Activated CD4-positive, alpha-beta T cell treated with anti-CD3 and anti-CD28 coated beads for 36 hours (primary cell): ENCODE measurements at regions not wholly inside any gene's neighbourhood (a gene's known extent, or its start where the extent isn't known, plus 50 kb on each side); places are given as distances from the start of the nearest gene placed in this dataset.
A peak's percentile ranks its signal among the peaks of the same experiment; 100 is the strongest.
"Not testable (repeated sequence)": the region's sequence is repeated elsewhere in the genome, so short reads cannot be mapped to it uniquely, and the experiment has no call there.

Experiments
- ATAC-seq: fragments of 200-7000 bp; cut with Tn5 transposase; one replicate; pipeline ENCODE4 v1.10.0; 2021; ENCODE audit warnings: mild to moderate bottlenecking, moderate library complexity
- CTCF ChIA-PET: fragments of 350-600 bp; sonication (Branson Sonifier 250); formaldehyde crosslinking; loops from one replicate; lab custom pipeline; 2021; ENCODE audit warnings: antibody characterized with exemption; lab: Charles Lee
- POLR2A ChIA-PET: fragments of 350-600 bp; sonication (Branson Sonifier 250); formaldehyde crosslinking; loops from one replicate; lab custom pipeline; 2021; ENCODE audit warnings: antibody characterized with exemption, inconsistent platforms; lab: Charles Lee
- DNase-seq: peaks from one replicate; pipeline ENCODE4 v3.0.0-alpha.2; 2020
- H3K27ac Mint-ChIP-seq: one replicate; pipeline ENCODE4 v1.8.0; 2021; ENCODE audit warnings: mixed read lengths
- H3K27me3 Mint-ChIP-seq: one replicate; pipeline ENCODE4 v1.8.0; 2021; ENCODE audit warnings: mixed read lengths
- H3K36me3 Mint-ChIP-seq: one replicate; pipeline ENCODE4 v1.8.0; 2021; ENCODE audit warnings: low read depth, mixed read lengths
- H3K4me1 Mint-ChIP-seq: one replicate; pipeline ENCODE4 v1.8.0; 2021; ENCODE audit warnings: mixed read lengths
- H3K4me3 Mint-ChIP-seq: one replicate; pipeline ENCODE4 v1.8.0; 2021; ENCODE audit warnings: mild to moderate bottlenecking, moderate library complexity, mixed read lengths
- H3K9me3 Mint-ChIP-seq: one replicate; pipeline ENCODE4 v1.8.0; 2021; ENCODE audit warnings: low read depth, mixed read lengths
- intact Hi-C, 2 experiments: fragments of 100-400 bp; cut with DNase I in 1 of 2; cut with micrococcal nuclease in 1 of 2; formaldehyde crosslinking; loops; one replicate each; pipeline versions ENCODE4 v1.14.2 to v1.15.1; 2022 to 2024; cut with DNase I, micrococcal nuclease

GRCh38 chr20:12528591-12529041 lies 480.2 kb upstream of the SPTLC3 start:
- CTCF ChIA-PET: interaction anchor here (0.5 kb wide), 1 partner anchor 1243 kb away, joined by 5 read pairs; no protein-coding TSS in a partner anchor
- POLR2A ChIA-PET: no interaction called here
- no peaks in the 10 kb centered on the region for H3K27me3 Mint-ChIP-seq
- DNase-seq (no peak), ATAC-seq (no peak)
- H3K4me3 Mint-ChIP-seq: no peak overlapping the region
- H3K4me1 Mint-ChIP-seq: no peaks in the 10 kb centered on the region
- intact Hi-C loops: no loop called here
- H3K36me3 Mint-ChIP-seq: no peaks in the 10 kb centered on the region
- peaks cover 11% of the 10 kb centered on the region for H3K9me3 Mint-ChIP-seq
- H3K27ac Mint-ChIP-seq: no peak overlapping the region

DNA sequence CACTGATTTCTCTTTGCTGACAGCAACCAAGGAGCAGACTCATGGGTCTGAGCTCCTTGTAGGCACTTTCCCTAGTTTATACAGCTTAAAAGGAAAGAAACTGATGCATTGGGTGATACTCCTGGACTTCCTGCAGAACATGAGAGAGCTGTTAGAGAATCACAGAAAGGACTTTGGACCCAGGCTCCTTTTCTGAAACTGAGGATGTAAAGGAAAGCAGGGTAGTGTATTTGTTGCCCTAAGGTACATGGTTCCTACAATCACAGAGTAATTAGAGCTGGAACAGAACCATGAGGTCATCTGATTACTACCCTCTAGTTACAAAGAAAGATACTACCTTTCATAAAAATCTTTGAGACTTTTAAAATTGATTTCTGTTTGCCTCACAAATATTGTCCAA lies 477.1 kb upstream of the SPTLC3 start:
- POLR2A ChIA-PET: no interaction called here
- Mint-ChIP-seq H3K36me3 (no peaks in the 10 kb centered on the region), H3K9me3 (peaks cover 3% of the 10 kb centered on the region), H3K4me1 (no peaks in the 10 kb centered on the region), H3K27ac (no peak overlapping the region), H3K4me3 (no peak overlapping the region), H3K27me3 (no peaks in the 10 kb centered on the region)
- intact Hi-C loops: no loop called here
- CTCF ChIA-PET: no interaction called here
- no peak for DNase-seq
- no peak for ATAC-seq

GRCh38 chr20:12535316-12535715 lies 473.5 kb upstream of the SPTLC3 start:
- POLR2A ChIA-PET: no interaction called here

DNA sequence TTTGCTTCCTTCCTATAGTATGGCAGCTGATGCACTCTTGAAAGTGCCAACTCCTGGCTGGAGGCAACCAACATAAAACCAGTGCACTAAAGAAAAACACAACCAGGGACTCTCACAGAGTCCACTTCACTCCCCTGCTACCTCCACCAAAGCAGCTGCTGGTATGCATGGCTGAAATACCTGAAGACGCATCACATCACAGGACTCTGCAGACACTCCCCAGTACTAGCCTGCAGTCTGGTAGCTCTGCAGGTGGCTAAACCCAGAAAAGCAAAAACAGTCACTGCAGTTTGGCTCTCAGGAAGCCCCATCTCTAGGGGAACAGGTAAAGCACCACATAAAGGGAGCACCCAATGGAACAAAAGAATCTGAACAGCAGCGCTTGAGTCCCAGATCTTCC lies 473.0 kb upstream of the SPTLC3 start:
- ChIA-PET CTCF (no interaction called here), POLR2A (no interaction called here)
- Mint-ChIP-seq H3K4me1 (no peaks in the 10 kb centered on the region), H3K9me3 (peaks cover 3% of the 10 kb centered on the region), H3K36me3 (no peaks in the 10 kb centered on the region), H3K27ac (no peak overlapping the region), H3K4me3 (no peak overlapping the region), H3K27me3 (no peaks in the 10 kb centered on the region)
- ATAC-seq: no peak
- intact Hi-C loops: no loop called here
- no peak for DNase-seq

More at GRCh38 chr20:12535316-12535715, 473.5 kb upstream of the SPTLC3 start:
- CTCF ChIA-PET: no interaction called here
- Mint-ChIP-seq H3K27ac (no peak overlapping the region), H3K27me3 (no peaks in the 10 kb centered on the region), H3K4me3 (no peak overlapping the region), H3K36me3 (no peaks in the 10 kb centered on the region), H3K9me3 (peaks cover 3% of the 10 kb centered on the region), H3K4me1 (no peaks in the 10 kb centered on the region)
- intact Hi-C loops: no loop called here
- ATAC-seq (no peak), DNase-seq (no peak)

- CTCF ChIA-PET: interaction anchor here (1.2 to 1.3 kb wide), 2 partner anchors 18 to 24 kb away, joined by 3 read pairs; no protein-coding TSS in a partner anchor
- intact Hi-C loops: no loop called here
- ATAC-seq: no peak
- POLR2A ChIA-PET: interaction anchor here (0.6 kb wide), 1 partner anchor 49 kb away, joined by 6 read pairs; no protein-coding TSS in a partner anchor
- no peaks in the 10 kb centered on the region for H3K36me3 Mint-ChIP-seq
- H3K9me3 Mint-ChIP-seq: peaks cover 3% of the 10 kb centered on the region
- DNase-seq: no peak
- no peak overlapping the region for H3K27ac Mint-ChIP-seq
- no peak overlapping the region for H3K4me3 Mint-ChIP-seq
- H3K4me1 Mint-ChIP-seq: no peaks in the 10 kb centered on the region
- H3K27me3 Mint-ChIP-seq: no peaks in the 10 kb centered on the region
Measured at GRCh38 chr20:12554426-12554825, 454.3 kb upstream of the SPTLC3 start.

GRCh38 chr20:12555369-12555768 lies 453.4 kb upstream of the SPTLC3 start:
- ChIA-PET POLR2A (no interaction called here), CTCF (interaction anchor here (1.2 kb wide), 1 partner anchor 19 kb away, joined by 3 read pairs; no protein-coding TSS in a partner anchor)
- Mint-ChIP-seq H3K27me3 (no peaks in the 10 kb centered on the region), H3K9me3 (peaks cover 3% of the 10 kb centered on the region), H3K4me1 (no peaks in the 10 kb centered on the region), H3K36me3 (no peaks in the 10 kb centered on the region), H3K27ac (no peak overlapping the region), H3K4me3 (no peak overlapping the region)
- no peak for DNase-seq
- intact Hi-C loops: no loop called here
- ATAC-seq: no peak

GRCh38 chr20:12555849-12556248 lies 452.9 kb upstream of the SPTLC3 start:
- H3K27me3 Mint-ChIP-seq, POLR2A ChIA-PET, H3K27ac Mint-ChIP-seq, intact Hi-C loops, H3K4me1 Mint-ChIP-seq, H3K4me3 Mint-ChIP-seq, H3K36me3 Mint-ChIP-seq, CTCF ChIA-PET, ATAC-seq, DNase-seq, H3K9me3 Mint-ChIP-seq: not testable (repeated sequence)

DNA sequence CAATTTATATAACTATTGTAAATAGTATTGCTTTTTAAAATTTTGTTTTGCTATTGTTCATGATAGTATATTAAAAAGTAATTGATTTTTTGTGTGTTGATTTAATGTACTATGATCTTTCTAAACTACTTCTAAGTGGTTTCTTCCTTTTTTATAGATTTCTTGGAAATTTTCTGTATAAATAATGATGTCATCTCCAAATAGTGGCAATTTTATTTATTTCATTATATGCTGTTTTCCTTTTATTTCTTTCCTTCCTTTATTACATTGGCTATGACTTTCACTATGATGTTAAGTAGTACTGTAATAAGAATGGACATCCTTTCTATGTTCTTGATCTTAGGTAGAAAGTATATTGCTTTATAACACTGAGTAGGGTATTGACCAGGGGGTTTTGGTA lies 451.5 kb upstream of the SPTLC3 start:
- Mint-ChIP-seq H3K4me1 (no peaks in the 10 kb centered on the region), H3K27ac (no peak overlapping the region), H3K9me3 (peaks cover 3% of the 10 kb centered on the region), H3K4me3 (no peak overlapping the region), H3K27me3 (no peaks in the 10 kb centered on the region), H3K36me3 (no peaks in the 10 kb centered on the region)
- intact Hi-C loops: no loop called here
- POLR2A ChIA-PET: no interaction called here
- DNase-seq (no peak), ATAC-seq (no peak)
- CTCF ChIA-PET: no interaction called here

GRCh38 chr20:12564979-12565378 lies 443.8 kb upstream of the SPTLC3 start:
- Mint-ChIP-seq H3K27ac (no peak overlapping the region), H3K27me3 (no peaks in the 10 kb centered on the region), H3K36me3 (no peaks in the 10 kb centered on the region), H3K4me1 (no peaks in the 10 kb centered on the region), H3K9me3 (peaks cover 6% of the 10 kb centered on the region), H3K4me3 (no peak overlapping the region)
- POLR2A ChIA-PET: no interaction called here
- intact Hi-C loops: no loop called here
- ATAC-seq: no peak
- CTCF ChIA-PET: interaction anchor here (0.6 kb wide), 1 partner anchor 768 kb away, joined by 3 read pairs; no protein-coding TSS in a partner anchor
- no peak for DNase-seq

DNA sequence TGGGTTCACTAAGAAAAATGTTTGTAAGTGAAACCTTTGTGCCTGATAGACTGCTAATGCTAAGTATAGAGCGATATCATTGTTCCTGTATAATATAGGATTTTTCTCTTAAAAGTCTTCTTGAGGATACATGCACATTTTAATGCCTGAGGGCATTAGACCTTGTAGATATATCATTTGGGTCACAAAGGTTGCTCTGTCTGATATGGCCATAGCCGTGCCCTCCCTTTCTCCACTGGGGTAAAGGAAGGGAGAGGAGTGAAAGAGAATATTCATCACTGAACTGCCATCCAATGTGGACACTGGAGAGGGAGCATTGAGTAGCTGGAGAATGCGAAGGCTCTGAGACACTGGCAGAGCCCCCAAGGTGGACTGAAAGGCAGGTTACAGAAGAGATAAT lies 442.2 kb upstream of the SPTLC3 start:
- H3K4me3 Mint-ChIP-seq: no peak overlapping the region
- H3K9me3 Mint-ChIP-seq: peaks cover 7% of the 10 kb centered on the region
- no peak for ATAC-seq
- no peaks in the 10 kb centered on the region for H3K4me1 Mint-ChIP-seq
- H3K36me3 Mint-ChIP-seq: no peaks in the 10 kb centered on the region
- POLR2A ChIA-PET: no interaction called here
- CTCF ChIA-PET: interaction anchor here (0.8 kb wide), 1 partner anchor 1270 kb away, joined by 3 read pairs; no protein-coding TSS in a partner anchor
- no peaks in the 10 kb centered on the region for H3K27me3 Mint-ChIP-seq
- no peak for DNase-seq
- no peak overlapping the region for H3K27ac Mint-ChIP-seq
- intact Hi-C loops: no loop called here

DNA sequence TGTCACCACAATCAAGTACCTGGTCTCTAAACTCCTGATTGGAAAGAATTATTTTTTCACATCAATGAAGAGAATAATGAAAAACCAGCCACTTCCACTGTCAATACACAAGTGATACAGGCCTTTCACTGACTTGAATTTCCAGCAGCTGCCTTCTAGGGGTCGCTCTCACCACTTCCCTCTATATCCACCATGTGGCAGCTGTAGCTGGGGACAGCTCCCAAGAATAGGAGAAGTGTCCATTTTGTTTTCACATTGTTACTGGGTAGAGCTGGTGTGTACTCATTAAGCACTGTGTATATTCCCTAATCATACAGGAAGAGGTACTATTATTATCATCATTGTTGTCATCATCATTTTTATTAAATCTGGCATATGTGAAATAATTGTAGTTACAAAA lies 438.4 kb upstream of the SPTLC3 start:
- Mint-ChIP-seq H3K27ac (no peak overlapping the region), H3K27me3 (no peaks in the 10 kb centered on the region), H3K9me3 (peaks cover 2% of the 10 kb centered on the region), H3K4me3 (no peak overlapping the region), H3K4me1 (no peaks in the 10 kb centered on the region), H3K36me3 (no peaks in the 10 kb centered on the region)
- ATAC-seq (no peak), DNase-seq (peak; percentile 8)
- intact Hi-C loops: no loop called here
- ChIA-PET CTCF (no interaction called here), POLR2A (no interaction called here)

GRCh38 chr20:12573442-12573841 lies 435.3 kb upstream of the SPTLC3 start:
- POLR2A ChIA-PET: no interaction called here
- no peak overlapping the region for H3K4me3 Mint-ChIP-seq
- ATAC-seq (no peak), DNase-seq (no peak)
- H3K4me1 Mint-ChIP-seq: no peaks in the 10 kb centered on the region
- H3K27me3 Mint-ChIP-seq: no peaks in the 10 kb centered on the region
- H3K27ac Mint-ChIP-seq: no peak overlapping the region
- intact Hi-C loops: no loop called here
- CTCF ChIA-PET: no interaction called here
- peaks cover 3% of the 10 kb centered on the region for H3K9me3 Mint-ChIP-seq
- no peaks in the 10 kb centered on the region for H3K36me3 Mint-ChIP-seq
